ENCODE measurements at regions not wholly inside any gene's neighbourhood (a gene's known extent, or its start where the extent isn't known, plus 50 kb on each side); places are given as distances from the start of the nearest gene placed in this dataset.

DNA sequence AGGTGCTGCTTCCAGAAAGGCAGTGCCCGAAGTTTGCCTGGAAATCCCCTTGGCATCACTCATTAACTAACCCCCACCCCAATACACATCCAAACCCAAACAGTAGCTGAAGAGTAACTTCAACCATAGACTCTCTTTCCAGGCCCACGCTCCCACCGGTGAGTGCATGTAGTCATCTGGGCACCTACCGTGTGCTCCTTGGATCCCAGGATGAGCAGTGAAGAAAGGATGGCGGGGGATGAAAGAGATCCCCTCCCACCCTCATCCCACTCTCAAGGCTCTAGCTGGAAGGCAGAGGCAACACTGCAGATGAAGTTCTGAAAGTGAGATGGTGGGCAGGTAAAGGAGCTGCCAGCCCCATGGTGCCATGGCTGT is 305.0 kb downstream of the SOX9 start:
- H3K27ac ChIP-seq = no peak overlapping the region
- TF ChIP-seq, protein P1, sequence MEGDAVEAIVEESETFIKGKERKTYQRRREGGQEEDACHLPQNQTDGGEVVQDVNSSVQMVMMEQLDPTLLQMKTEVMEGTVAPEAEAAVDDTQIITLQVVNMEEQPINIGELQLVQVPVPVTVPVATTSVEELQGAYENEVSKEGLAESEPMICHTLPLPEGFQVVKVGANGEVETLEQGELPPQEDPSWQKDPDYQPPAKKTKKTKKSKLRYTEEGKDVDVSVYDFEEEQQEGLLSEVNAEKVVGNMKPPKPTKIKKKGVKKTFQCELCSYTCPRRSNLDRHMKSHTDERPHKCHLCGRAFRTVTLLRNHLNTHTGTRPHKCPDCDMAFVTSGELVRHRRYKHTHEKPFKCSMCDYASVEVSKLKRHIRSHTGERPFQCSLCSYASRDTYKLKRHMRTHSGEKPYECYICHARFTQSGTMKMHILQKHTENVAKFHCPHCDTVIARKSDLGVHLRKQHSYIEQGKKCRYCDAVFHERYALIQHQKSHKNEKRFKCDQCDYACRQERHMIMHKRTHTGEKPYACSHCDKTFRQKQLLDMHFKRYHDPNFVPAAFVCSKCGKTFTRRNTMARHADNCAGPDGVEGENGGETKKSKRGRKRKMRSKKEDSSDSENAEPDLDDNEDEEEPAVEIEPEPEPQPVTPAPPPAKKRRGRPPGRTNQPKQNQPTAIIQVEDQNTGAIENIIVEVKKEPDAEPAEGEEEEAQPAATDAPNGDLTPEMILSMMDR (IDR thresholded peaks at IDR 0.05; ENCODE audit: low read depth, low read length, missing control alignments) = no peak
- no peak overlapping the region for H3K4me3 ChIP-seq (ENCODE audit: low read depth, low read length)
- in situ Hi-C loops (cut with HindIII; ENCODE audit: low pct_ligation_motif_present, low sequenced_read_pairs) = no loop called here
- no peaks in the 10 kb centered on the region for H3K36me3 ChIP-seq (replicated peaks)
- DNase-seq = no peak
- H3K27me3 ChIP-seq (replicated peaks) = no peaks in the 10 kb centered on the region

DNA sequence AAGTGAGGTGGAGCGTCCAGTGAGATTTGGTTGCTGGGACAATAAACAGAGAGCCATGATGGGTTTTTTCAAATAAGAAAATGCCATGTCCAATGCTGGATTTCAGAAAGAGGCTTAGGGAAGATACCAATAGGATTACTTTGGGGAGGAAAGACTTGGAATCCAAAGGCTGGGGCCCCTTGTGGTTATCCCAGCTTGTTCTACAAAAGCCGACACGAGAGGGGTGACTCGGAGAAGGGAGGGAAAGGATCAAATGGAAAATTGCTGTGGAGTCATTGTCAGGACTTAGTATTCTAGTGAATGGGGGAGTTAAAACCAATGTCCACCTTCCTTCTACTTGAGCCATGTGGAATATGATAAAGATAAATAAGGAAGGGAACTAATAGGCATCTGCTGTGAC is 305.5 kb downstream of the SOX9 start:
- TF ChIP-seq, protein P1 (IDR thresholded peaks at IDR 0.05; ENCODE audit: low read depth, low read length, missing control alignments) = no peak
- Histone ChIP-seq H3K36me3 (replicated peaks) (no peaks in the 10 kb centered on the region), H3K27me3 (replicated peaks) (no peaks in the 10 kb centered on the region), H3K4me3 (ENCODE audit: low read depth, low read length) (no peak overlapping the region), H3K27ac (no peak overlapping the region)
- in situ Hi-C loops (cut with HindIII; ENCODE audit: low pct_ligation_motif_present, low sequenced_read_pairs) = no loop called here
- no peak for DNase-seq

DNA sequence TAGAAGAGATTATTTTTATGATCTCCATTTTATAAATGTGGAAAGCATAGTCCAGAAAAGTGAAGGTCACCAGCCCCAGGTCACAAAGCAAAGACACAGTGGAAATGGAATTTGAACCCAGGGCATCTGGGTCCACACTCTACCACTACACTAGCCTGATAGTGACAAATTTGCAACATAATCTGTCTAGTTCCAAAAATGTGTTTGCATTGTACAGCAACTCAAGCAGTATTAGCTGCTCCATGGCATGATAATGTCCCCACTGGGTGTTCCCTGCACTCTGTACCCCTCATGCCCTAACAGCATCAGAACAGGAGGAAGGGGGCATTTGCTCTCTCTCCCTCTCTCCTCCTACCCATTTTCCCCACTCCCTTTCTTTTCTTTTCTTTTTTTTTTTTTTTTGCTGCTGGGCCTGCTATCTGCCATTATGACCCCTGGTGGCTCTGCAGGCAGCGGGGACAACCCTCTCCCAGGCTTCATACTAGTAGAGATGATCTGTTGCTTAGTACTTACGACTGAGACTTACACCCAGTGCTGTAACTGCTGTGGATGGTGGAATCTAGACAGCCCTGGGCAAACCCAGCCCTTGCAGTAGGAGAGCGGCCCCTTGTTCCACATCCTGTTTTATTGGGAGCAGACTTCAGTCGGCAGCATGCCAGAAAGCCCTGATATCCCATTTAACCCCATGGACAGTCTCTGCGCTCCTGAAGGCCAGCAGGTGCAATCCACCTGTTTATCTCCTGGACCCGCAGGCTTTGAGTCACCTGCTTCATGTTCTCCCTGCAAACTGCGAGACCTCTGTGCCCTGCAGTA is 306.3 kb downstream of the SOX9 start:
- Histone ChIP-seq H3K36me3 (replicated peaks) (no peaks in the 10 kb centered on the region), H3K4me3 (ENCODE audit: low read depth, low read length) (no peak overlapping the region), H3K27me3 (replicated peaks) (no peaks in the 10 kb centered on the region), H3K27ac (no peak overlapping the region)
- DNase-seq = no peak
- in situ Hi-C loops (cut with HindIII; ENCODE audit: low pct_ligation_motif_present, low sequenced_read_pairs) = no loop called here
- TF ChIP-seq, protein P1 (IDR thresholded peaks at IDR 0.05; ENCODE audit: low read depth, low read length, missing control alignments) = no peak

DNA sequence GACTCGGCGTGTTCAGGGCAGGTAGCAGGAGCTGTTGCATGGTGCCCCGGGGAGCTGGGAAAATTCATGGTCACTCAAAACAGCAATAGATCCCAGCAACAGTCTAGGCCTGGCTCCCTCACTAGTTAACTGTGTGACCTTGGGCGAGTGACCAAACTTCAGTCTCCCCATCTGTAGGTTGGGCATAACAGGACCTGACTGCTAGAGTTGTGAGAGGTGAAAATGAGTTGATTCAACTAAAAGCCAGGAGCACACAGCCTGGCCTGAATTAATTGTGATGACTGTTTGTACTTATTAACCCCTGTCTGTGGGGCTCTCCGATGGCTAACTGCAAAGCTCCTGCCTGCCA is 306.9 kb downstream of the SOX9 start:
- TF ChIP-seq, protein P1 (IDR thresholded peaks at IDR 0.05; ENCODE audit: low read depth, low read length, missing control alignments) = no peak
- H3K36me3 ChIP-seq (replicated peaks) = no peaks in the 10 kb centered on the region
- no peak overlapping the region for H3K27ac ChIP-seq
- in situ Hi-C loops (cut with HindIII; ENCODE audit: low pct_ligation_motif_present, low sequenced_read_pairs) = no loop called here
- no peak for DNase-seq
- no peak overlapping the region for H3K4me3 ChIP-seq (ENCODE audit: low read depth, low read length)
- no peaks in the 10 kb centered on the region for H3K27me3 ChIP-seq (replicated peaks)

DNA sequence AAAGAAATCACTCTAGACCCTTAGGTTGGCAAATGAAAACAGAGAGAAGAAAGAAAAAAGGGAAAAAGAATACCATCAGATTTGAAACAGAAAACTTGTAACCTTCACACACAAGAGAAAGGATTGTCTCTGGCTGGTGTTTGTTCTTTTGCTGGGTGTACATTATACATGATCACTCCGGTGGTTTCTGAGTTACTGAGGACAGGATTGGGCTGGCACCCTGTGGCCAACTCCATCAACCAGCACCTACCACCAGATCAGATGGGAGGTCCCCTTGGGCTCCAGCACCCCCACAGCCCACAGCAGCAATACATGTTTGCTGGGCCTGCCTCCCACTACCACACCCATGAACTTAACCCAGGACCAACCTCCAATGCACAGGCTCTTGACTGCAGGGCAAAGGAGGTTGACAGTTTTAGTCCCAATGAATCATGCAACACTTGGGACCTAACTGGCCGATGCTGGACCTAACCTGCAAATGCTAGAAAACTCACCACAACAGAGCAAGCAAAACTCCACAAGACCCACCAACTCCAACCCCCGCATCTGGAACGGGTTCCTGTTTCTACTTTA is 308.3 kb downstream of the SOX9 start:
- TF ChIP-seq, protein P1 (IDR thresholded peaks at IDR 0.05; ENCODE audit: low read depth, low read length, missing control alignments) = no peak
- no peaks in the 10 kb centered on the region for H3K36me3 ChIP-seq (replicated peaks)
- DNase-seq = no peak
- no peak overlapping the region for H3K4me3 ChIP-seq (ENCODE audit: low read depth, low read length)
- in situ Hi-C loops (cut with HindIII; ENCODE audit: low pct_ligation_motif_present, low sequenced_read_pairs) = no loop called here
- H3K27ac ChIP-seq = no peak overlapping the region
- H3K27me3 ChIP-seq (replicated peaks) = no peaks in the 10 kb centered on the region

Measured in brain microvascular endothelial cell (primary cell).